CD14-positive monocyte (primary cell): ENCODE measurements at regions not wholly inside any gene's neighbourhood (a gene's known extent, or its start where the extent isn't known, plus 50 kb on each side); places are given as distances from the start of the nearest gene placed in this dataset.

Experiments
- DNase-seq, 3 donors: peaks; one replicate each; pipeline ENCODE4 v3.0.0-alpha.2; 2011 to 2022
- H2AFZ ChIP-seq: 2 replicates; pipeline ENCODE4 v1.6.0; 2012; ENCODE audit warnings: mild to moderate bottlenecking, low read depth, low read length, inconsistent platforms; ENCODE audit not compliant: insufficient read depth, poor library complexity, severe bottlenecking
- H3K27ac ChIP-seq, 2 donors: 1 replicate in 1 of 2; 2 replicates in 1 of 2; pipeline ENCODE4 v1.5.1; 2012 to 2013; ENCODE audit warnings: low read length in 2 of 2, control low read depth in 1 of 2, inconsistent platforms in 1 of 2, low read depth in 1 of 2, mild to moderate bottlenecking in 1 of 2
- H3K27me3 ChIP-seq, 2 donors: one replicate each; pipeline versions ENCODE4 v1.6.0 to v1.6.1; 2011 to 2013; ENCODE audit warnings: low read length in 2 of 2; ENCODE audit not compliant: control insufficient read depth in 2 of 2, insufficient read depth in 2 of 2
- H3K36me3 ChIP-seq, 2 donors: replicated peaks in 1 of 2; 1 replicate in 1 of 2; 2 replicates in 1 of 2; pipeline versions ENCODE4 v1.5.1 to v1.6.1; 2012 to 2013; ENCODE audit warnings: low read length in 2 of 2, control low read depth in 1 of 2, inconsistent platforms in 1 of 2, mild to moderate bottlenecking in 1 of 2; ENCODE audit not compliant: insufficient read depth in 2 of 2, control insufficient read depth in 1 of 2
- H3K4me1 ChIP-seq, 2 donors: 1 replicate in 1 of 2; 2 replicates in 1 of 2; pipeline versions ENCODE4 v1.5.1 to v1.6.1; 2012 to 2013; ENCODE audit warnings: low read length in 2 of 2, control low read depth in 1 of 2, inconsistent platforms in 1 of 2, mild to moderate bottlenecking in 1 of 2, moderate library complexity in 1 of 2; ENCODE audit not compliant: insufficient read depth in 2 of 2, control insufficient read depth in 1 of 2
- H3K4me2 ChIP-seq: replicated peaks from 2 replicates; pipeline ENCODE3; 2012; ENCODE audit warnings: low read length, moderate library complexity, mild to moderate bottlenecking; ENCODE audit not compliant: poor library complexity, severe bottlenecking; ENCODE audit errors: extremely low read depth
- H3K4me3 ChIP-seq, 3 experiments: fragments of 200-600 bp in 1 of 3; sonication (generic) in 1 of 3; replicated peaks in 1 of 3; 1 replicate in 2 of 3; 2 replicates in 1 of 3; pipeline ENCODE4 v1.5.1; 2011 to 2013; ENCODE audit warnings: low read length in 3 of 3, mild to moderate bottlenecking in 3 of 3, control low read depth in 2 of 3, low read depth in 2 of 3, inconsistent platforms in 1 of 3, moderate library complexity in 1 of 3
- H3K79me2 ChIP-seq: 2 replicates; pipeline ENCODE4 v1.6.0; 2012; ENCODE audit warnings: mild to moderate bottlenecking, control low read depth, inconsistent platforms, low read length, moderate library complexity; ENCODE audit not compliant: insufficient read depth
- H3K9ac ChIP-seq: 2 replicates; pipeline ENCODE4 v1.6.0; 2017; ENCODE audit warnings: low read length, mild to moderate bottlenecking; ENCODE audit not compliant: insufficient read depth, poor library complexity, severe bottlenecking
- H3K9me3 ChIP-seq, 2 donors: replicated peaks in 1 of 2; 1 replicate in 1 of 2; 2 replicates in 1 of 2; pipeline versions ENCODE4 v1.5.1 to v1.6.1; 2012 to 2013; ENCODE audit warnings: low read length in 2 of 2, control low read depth in 1 of 2; ENCODE audit not compliant: control insufficient read depth in 1 of 2, insufficient read depth in 1 of 2
- H4K20me1 ChIP-seq: 2 replicates; pipeline ENCODE4 v1.6.0; 2012; ENCODE audit warnings: mild to moderate bottlenecking, low read length, control low read depth, moderate library complexity; ENCODE audit not compliant: insufficient read depth
- H3K27ac Mint-ChIP-seq, 7 donors: one replicate each; pipeline ENCODE4 v1.8.0; 2020; ENCODE audit warnings: mild to moderate bottlenecking in 7 of 7, mixed read lengths in 7 of 7, moderate library complexity in 6 of 7, inconsistent platforms in 2 of 7
- H3K27me3 Mint-ChIP-seq, 3 donors: one replicate each; pipeline ENCODE4 v1.8.0; 2021 to 2022; ENCODE audit warnings: low read depth in 3 of 3, mild to moderate bottlenecking in 3 of 3, mixed read lengths in 3 of 3, moderate library complexity in 3 of 3, inconsistent platforms in 1 of 3
- H3K36me3 Mint-ChIP-seq, 2 donors: one replicate each; pipeline ENCODE4 v1.8.0; 2020; ENCODE audit warnings: mixed read lengths in 2 of 2, inconsistent platforms in 1 of 2, mild to moderate bottlenecking in 1 of 2
- H3K4me1 Mint-ChIP-seq: one replicate; pipeline ENCODE4 v1.8.0; 2020; ENCODE audit warnings: mild to moderate bottlenecking, mixed read lengths
- H3K4me3 Mint-ChIP-seq, 2 donors: one replicate each; pipeline ENCODE4 v1.8.0; 2020; ENCODE audit warnings: mild to moderate bottlenecking in 2 of 2, mixed read lengths in 2 of 2, moderate library complexity in 1 of 2
- H3K9me3 Mint-ChIP-seq, 7 donors: one replicate each; pipeline ENCODE4 v1.8.0; 2020 to 2022; ENCODE audit warnings: mixed read lengths in 7 of 7, mild to moderate bottlenecking in 6 of 7, moderate library complexity in 6 of 7, inconsistent platforms in 2 of 7
- WGBS: methylation state at CpG from one replicate; pipeline ENCODE4 v1.1.5; 2013; ENCODE audit warnings: missing lambda C conversion rate; ENCODE audit not compliant: insufficient coverage; 5-methylcytosine and 5-hydroxymethylcytosine counted together
- intact Hi-C, 2 donors: fragments of 100-400 bp; cut with micrococcal nuclease; formaldehyde crosslinking; loops; one replicate each; pipeline versions ENCODE4 v1.15.0 to v1.15.1; 2023
- TF ChIP-seq, protein P1 (sequence below): fragments of 200-600 bp; IDR thresholded peaks from one replicate; pipeline ENCODE4 v1.8.0; 2022; ENCODE audit warnings: antibody characterized with exemption, mild to moderate bottlenecking

DNA sequence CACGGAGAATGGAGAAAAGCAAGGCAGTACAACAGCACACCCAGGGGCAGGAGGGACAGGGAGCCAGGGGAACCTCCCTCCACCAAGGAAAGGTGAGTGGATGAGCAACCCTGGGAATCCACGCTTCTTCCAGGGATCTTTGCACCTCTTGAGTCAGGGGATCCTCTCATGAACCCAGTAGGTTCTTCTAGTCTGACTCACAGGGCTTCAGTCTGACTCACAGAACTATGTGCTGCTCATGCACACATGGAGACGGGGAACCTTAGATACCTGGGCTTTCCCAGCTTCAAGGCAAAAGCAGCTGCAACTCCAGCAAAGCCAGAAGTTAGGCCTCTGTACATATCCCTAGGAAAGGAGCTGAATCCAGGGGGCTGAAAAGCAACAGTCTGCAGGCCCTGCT, 1021.4 kb upstream of the TENM4 start:
- TF ChIP-seq, protein P1, sequence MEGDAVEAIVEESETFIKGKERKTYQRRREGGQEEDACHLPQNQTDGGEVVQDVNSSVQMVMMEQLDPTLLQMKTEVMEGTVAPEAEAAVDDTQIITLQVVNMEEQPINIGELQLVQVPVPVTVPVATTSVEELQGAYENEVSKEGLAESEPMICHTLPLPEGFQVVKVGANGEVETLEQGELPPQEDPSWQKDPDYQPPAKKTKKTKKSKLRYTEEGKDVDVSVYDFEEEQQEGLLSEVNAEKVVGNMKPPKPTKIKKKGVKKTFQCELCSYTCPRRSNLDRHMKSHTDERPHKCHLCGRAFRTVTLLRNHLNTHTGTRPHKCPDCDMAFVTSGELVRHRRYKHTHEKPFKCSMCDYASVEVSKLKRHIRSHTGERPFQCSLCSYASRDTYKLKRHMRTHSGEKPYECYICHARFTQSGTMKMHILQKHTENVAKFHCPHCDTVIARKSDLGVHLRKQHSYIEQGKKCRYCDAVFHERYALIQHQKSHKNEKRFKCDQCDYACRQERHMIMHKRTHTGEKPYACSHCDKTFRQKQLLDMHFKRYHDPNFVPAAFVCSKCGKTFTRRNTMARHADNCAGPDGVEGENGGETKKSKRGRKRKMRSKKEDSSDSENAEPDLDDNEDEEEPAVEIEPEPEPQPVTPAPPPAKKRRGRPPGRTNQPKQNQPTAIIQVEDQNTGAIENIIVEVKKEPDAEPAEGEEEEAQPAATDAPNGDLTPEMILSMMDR, result no peak
- Histone ChIP-seq H4K20me1 (no peaks in the 10 kb centered on the region), H3K9me3 (peaks cover 15 to 30% of the 10 kb centered on the region in 2 donors), H3K27ac (no peak overlapping the region), H3K79me2 (no peaks in the 10 kb centered on the region), H3K36me3 (no peaks in the 10 kb centered on the region), H3K4me2 (no peak overlapping the region), H3K27me3 (no peaks in the 10 kb centered on the region), H2AFZ (no peak overlapping the region), H3K4me3 (no peak overlapping the region), H3K9ac (no peak overlapping the region), H3K4me1 (no peaks in the 10 kb centered on the region)
- DNase-seq, result no peak
- peaks cover 0 to 2% (median 0%) of the 10 kb centered on the region in 3 donors for H3K27me3 Mint-ChIP-seq
- H3K27ac Mint-ChIP-seq, result no peak overlapping the region
- peaks cover 7 to 21% (median 14%) of the 10 kb centered on the region in 7 donors for H3K9me3 Mint-ChIP-seq
- H3K4me1 Mint-ChIP-seq, result no peaks in the 10 kb centered on the region
- intact Hi-C loops, result no loop called here
- H3K4me3 Mint-ChIP-seq, result no peak overlapping the region
- WGBS, result 100% methylated on average over 1 of the region's 3 CpGs
- H3K36me3 Mint-ChIP-seq, result no peaks in the 10 kb centered on the region

DNA sequence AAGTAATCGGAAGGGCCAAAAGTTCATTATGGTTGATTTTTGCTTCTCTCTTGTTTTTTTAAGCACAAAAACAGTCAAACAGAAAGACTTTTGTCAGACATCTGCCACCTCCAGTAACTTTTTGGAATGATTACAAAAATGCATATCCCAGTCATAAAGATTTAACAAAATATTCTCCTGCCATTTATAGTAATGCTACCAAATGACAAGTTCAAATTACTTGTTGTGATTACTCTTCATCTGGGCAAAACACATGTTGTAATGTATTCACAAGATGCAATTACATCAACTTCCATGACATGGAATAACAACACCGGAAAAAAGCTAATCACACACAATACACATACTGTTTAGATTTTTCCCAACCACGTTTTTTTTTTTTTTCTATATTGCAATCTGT, 1017.5 kb upstream of the TENM4 start:
- no peak overlapping the region for H3K4me2 ChIP-seq
- intact Hi-C loops, result no loop called here
- no peaks in the 10 kb centered on the region for H3K36me3 ChIP-seq
- H3K9me3 ChIP-seq, result peaks cover 5 to 14% of the 10 kb centered on the region in 2 donors
- H3K79me2 ChIP-seq, result no peaks in the 10 kb centered on the region
- no peaks in the 10 kb centered on the region for H3K27me3 ChIP-seq
- no peak overlapping the region for H2AFZ ChIP-seq
- TF ChIP-seq, protein P1, result no peak
- Mint-ChIP-seq H3K4me1 (no peaks in the 10 kb centered on the region), H3K4me3 (no peak overlapping the region), H3K27me3 (no peaks in the 10 kb centered on the region), H3K27ac (no peak overlapping the region), H3K9me3 (peaks cover 0 to 8% (median 6%) of the 10 kb centered on the region in 7 donors), H3K36me3 (no peaks in the 10 kb centered on the region)
- no CpG with 5 or more reads among the region's 3 CpGs for WGBS
- no peak overlapping the region for H3K9ac ChIP-seq
- no peaks in the 10 kb centered on the region for H4K20me1 ChIP-seq
- H3K27ac ChIP-seq, result no peak overlapping the region
- H3K4me1 ChIP-seq, result no peaks in the 10 kb centered on the region
- no peak overlapping the region for H3K4me3 ChIP-seq
- DNase-seq, result no peak
